ENCODE measurements at regions not wholly inside any gene's neighbourhood (a gene's known extent, or its start where the extent isn't known, plus 50 kb on each side); places are given as distances from the start of the nearest gene placed in this dataset.

- WGBS (ENCODE audit: insufficient coverage): 100% methylated on average over 1 of the region's 2 CpGs
- no peak overlapping the region for H3K4me3 ChIP-seq (ENCODE audit: control extremely low read depth in 1 of 5, extremely low read depth in 1 of 5, insufficient read depth in 1 of 5, low read depth in 2 of 5, low read length in 4 of 5)
- ATAC-seq (ENCODE audit: low read depth) (no peak), DNase-seq (no peak)
- no peaks in the 10 kb centered on the region for H3K79me2 ChIP-seq (ENCODE audit: control insufficient read depth, insufficient read depth, low read length)
- no peaks in the 10 kb centered on the region for H4K20me1 ChIP-seq (ENCODE audit: control insufficient read depth, insufficient read depth, low read length, poor library complexity, severe bottlenecking)
- H3K27me3 Mint-ChIP-seq: peaks cover 15% of the 10 kb centered on the region
- intact Hi-C loops (cut with micrococcal nuclease): no loop called here
- H3K4me1 Mint-ChIP-seq: no peaks in the 10 kb centered on the region
- H2AFZ ChIP-seq (ENCODE audit: insufficient read depth, low read depth, low read length, poor library complexity, severe bottlenecking): no peak overlapping the region
- TF ChIP-seq CTCF (IDR thresholded peaks at IDR 0.05): no peak
- TF ChIP-seq EZH2 (IDR thresholded peaks at IDR 0.05; ENCODE audit: borderline replicate concordance, insufficient read depth, low read depth, low read length, poor library complexity, severe bottlenecking): no peak
- H3K4me2 ChIP-seq (replicated peaks; ENCODE audit: low read depth, low read length, poor library complexity, severe bottlenecking): no peak overlapping the region
- no peaks in the 10 kb centered on the region for H3K27me3 ChIP-seq (replicated peaks in 1 of 4; ENCODE audit: control extremely low read depth in 1 of 4, control insufficient read depth in 3 of 4, insufficient read depth in 4 of 4, low read length in 3 of 4)
- no peaks in the 10 kb centered on the region for H3K4me1 ChIP-seq (ENCODE audit: control insufficient read depth in 2 of 2, insufficient read depth in 2 of 2, low read length in 2 of 2)
- H3K9me3 Mint-ChIP-seq (ENCODE audit: insufficient read depth): no peaks in the 10 kb centered on the region
- CTCF ChIA-PET: interaction anchor here (0.6 to 1.4 kb wide), 2 partner anchors 13 to 325 kb away, joined by 3 read pairs; no protein-coding TSS in a partner anchor
- H3K27ac ChIP-seq (ENCODE audit: low read length in 2 of 2): no peak overlapping the region
- no peaks in the 10 kb centered on the region for H3K36me3 ChIP-seq (replicated peaks in 1 of 2; ENCODE audit: control extremely low read depth in 1 of 2, control insufficient read depth in 1 of 2, extremely low read depth in 1 of 2, insufficient read depth in 2 of 2, low read length in 1 of 2)
- no peak overlapping the region for H3K4me3 Mint-ChIP-seq
- no peak overlapping the region for H3K9ac ChIP-seq (ENCODE audit: low read length)
- POLR2A ChIA-PET: no interaction called here
- no peak overlapping the region for H3K27ac Mint-ChIP-seq
- H3K9me3 ChIP-seq (ENCODE audit: control extremely low read depth in 1 of 3, control insufficient read depth in 2 of 3, insufficient read depth in 1 of 3, low read length in 2 of 3): no peaks in the 10 kb centered on the region
Observed at GRCh38 chr9:107989544-107989943, 500.0 kb upstream of the KLF4 start.

- no peak for ATAC-seq (ENCODE audit: low read depth)
- WGBS (ENCODE audit: insufficient coverage): 94% methylated on average over 4 of the region's 4 CpGs
- CTCF ChIA-PET: interaction anchor here (0.6 kb wide), 1 partner anchor 325 kb away, joined by 3 read pairs; no protein-coding TSS in a partner anchor
- no peaks in the 10 kb centered on the region for H3K36me3 ChIP-seq (replicated peaks in 1 of 2; ENCODE audit: control extremely low read depth in 1 of 2, control insufficient read depth in 1 of 2, extremely low read depth in 1 of 2, insufficient read depth in 2 of 2, low read length in 1 of 2)
- no peak overlapping the region for H3K4me2 ChIP-seq (replicated peaks; ENCODE audit: low read depth, low read length, poor library complexity, severe bottlenecking)
- Mint-ChIP-seq H3K4me1 (no peaks in the 10 kb centered on the region), H3K27me3 (peaks cover 15% of the 10 kb centered on the region), H3K27ac (no peak overlapping the region), H3K4me3 (no peak overlapping the region), H3K9me3 (ENCODE audit: insufficient read depth) (no peaks in the 10 kb centered on the region)
- no peaks in the 10 kb centered on the region for H3K27me3 ChIP-seq (replicated peaks in 1 of 4; ENCODE audit: control extremely low read depth in 1 of 4, control insufficient read depth in 3 of 4, insufficient read depth in 4 of 4, low read length in 3 of 4)
- intact Hi-C loops (cut with micrococcal nuclease): no loop called here
- H3K4me3 ChIP-seq (ENCODE audit: control extremely low read depth in 1 of 5, extremely low read depth in 1 of 5, insufficient read depth in 1 of 5, low read depth in 2 of 5, low read length in 4 of 5): no peak overlapping the region
- DNase-seq: no peak
- H3K27ac ChIP-seq (ENCODE audit: low read length in 2 of 2): no peak overlapping the region
- H3K9me3 ChIP-seq (ENCODE audit: control extremely low read depth in 1 of 3, control insufficient read depth in 2 of 3, insufficient read depth in 1 of 3, low read length in 2 of 3): no peaks in the 10 kb centered on the region
- no peaks in the 10 kb centered on the region for H3K4me1 ChIP-seq (ENCODE audit: control insufficient read depth in 2 of 2, insufficient read depth in 2 of 2, low read length in 2 of 2)
- TF ChIP-seq EZH2 (IDR thresholded peaks at IDR 0.05; ENCODE audit: borderline replicate concordance, insufficient read depth, low read depth, low read length, poor library complexity, severe bottlenecking) (no peak), CTCF (IDR thresholded peaks at IDR 0.05) (no peak)
- POLR2A ChIA-PET: no interaction called here
- H4K20me1 ChIP-seq (ENCODE audit: control insufficient read depth, insufficient read depth, low read length, poor library complexity, severe bottlenecking): no peaks in the 10 kb centered on the region
- no peaks in the 10 kb centered on the region for H3K79me2 ChIP-seq (ENCODE audit: control insufficient read depth, insufficient read depth, low read length)
- no peak overlapping the region for H2AFZ ChIP-seq (ENCODE audit: insufficient read depth, low read depth, low read length, poor library complexity, severe bottlenecking)
- H3K9ac ChIP-seq (ENCODE audit: low read length): no peak overlapping the region
Observed at GRCh38 chr9:107989099-107989498, 499.5 kb upstream of the KLF4 start.

Data from B cell (primary cell).